BLaER1 treated with 17β-estradiol and CSF1 and Interleukin-3, amounts not matched to agents 10 nM and 100 nM (cell line): ENCODE measurements at regions not wholly inside any gene's neighbourhood (a gene's known extent, or its start where the extent isn't known, plus 50 kb on each side); places are given as distances from the start of the nearest gene placed in this dataset.
"Not testable (repeated sequence)": the region's sequence is repeated elsewhere in the genome, so short reads cannot be mapped to it uniquely, and the experiment has no call there.

Source experiments
- H3K27ac ChIP-seq, 11 experiments: shearing (Covaris generic); formaldehyde crosslinking; 2 replicates each; pipeline ENCODE4 v1.8.1; 2022
- H3K27me3 ChIP-seq, 11 experiments: shearing (Covaris generic); formaldehyde crosslinking; 2 replicates each; pipeline ENCODE4 v1.8.1; 2022
- H3K36me3 ChIP-seq, 11 experiments: shearing (Covaris generic); formaldehyde crosslinking; 2 replicates each; pipeline ENCODE4 v1.8.1; 2022
- H3K4me1 ChIP-seq, 10 experiments: shearing (Covaris generic); formaldehyde crosslinking; 2 replicates each; pipeline ENCODE4 v1.8.1; 2022
- H3K4me2 ChIP-seq, 11 experiments: shearing (Covaris generic); formaldehyde crosslinking; 2 replicates each; pipeline ENCODE4 v1.8.1; 2022
- H3K4me3 ChIP-seq, 10 experiments: shearing (Covaris generic); formaldehyde crosslinking; 2 replicates each; pipeline ENCODE4 v1.8.1; 2022
- H3K9ac ChIP-seq, 11 experiments: shearing (Covaris generic); formaldehyde crosslinking; 2 replicates each; pipeline ENCODE4 v1.8.1; 2022
- H3K9me3 ChIP-seq, 11 experiments: shearing (Covaris generic); formaldehyde crosslinking; replicated peaks in 1 of 11; 2 replicates each; pipeline ENCODE4 v1.8.1; 2022
- H4K20me1 ChIP-seq, 11 experiments: shearing (Covaris generic); formaldehyde crosslinking; 2 replicates each; pipeline ENCODE4 v1.8.1; 2022
- Cebpa-rat ChIP-seq, 11 experiments: shearing (Covaris generic); IDR thresholded peaks; 2 replicates each; pipeline ENCODE4 v1.8.1; 2022

DNA sequence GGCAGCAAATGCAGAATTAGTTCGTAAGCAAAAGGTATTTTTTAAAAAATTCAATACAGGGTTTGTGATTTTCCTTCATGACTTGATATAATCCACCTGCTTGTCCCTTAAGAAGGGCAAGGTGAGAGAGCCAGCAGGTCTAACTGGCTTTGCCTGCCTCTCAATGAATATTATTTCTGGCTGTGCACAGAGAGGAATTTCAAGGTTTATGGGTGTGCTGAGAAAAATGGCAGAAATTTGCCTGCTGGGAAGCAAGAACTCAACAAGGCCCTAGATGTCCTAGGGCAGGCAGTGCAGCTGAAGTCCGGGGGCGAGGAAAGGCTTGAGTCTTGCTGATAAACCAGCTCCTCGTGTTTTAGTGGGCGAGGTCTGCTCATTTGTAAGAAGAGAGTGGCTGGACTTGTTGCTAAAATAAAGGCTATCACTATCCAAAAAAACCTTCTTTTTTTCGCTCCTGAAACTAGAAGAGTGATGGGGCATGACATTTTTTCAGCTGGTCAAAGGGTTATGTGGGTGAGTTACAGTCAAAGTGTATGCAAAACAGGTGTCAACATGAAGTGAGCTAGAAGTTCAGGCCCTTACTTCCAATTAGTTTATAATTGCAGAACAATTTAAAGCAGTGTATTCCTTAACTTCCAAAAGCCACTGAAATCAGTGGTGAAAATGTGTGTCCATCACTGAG, 385.8 kb upstream of the KLF6 start:
- Histone ChIP-seq H3K27me3 (no peaks in the 10 kb centered on the region), H3K4me1 (peaks cover 0 to 21% (median 1%) of the 10 kb centered on the region in 10 experiments; a peak in 10 of 20 replicates)

DNA sequence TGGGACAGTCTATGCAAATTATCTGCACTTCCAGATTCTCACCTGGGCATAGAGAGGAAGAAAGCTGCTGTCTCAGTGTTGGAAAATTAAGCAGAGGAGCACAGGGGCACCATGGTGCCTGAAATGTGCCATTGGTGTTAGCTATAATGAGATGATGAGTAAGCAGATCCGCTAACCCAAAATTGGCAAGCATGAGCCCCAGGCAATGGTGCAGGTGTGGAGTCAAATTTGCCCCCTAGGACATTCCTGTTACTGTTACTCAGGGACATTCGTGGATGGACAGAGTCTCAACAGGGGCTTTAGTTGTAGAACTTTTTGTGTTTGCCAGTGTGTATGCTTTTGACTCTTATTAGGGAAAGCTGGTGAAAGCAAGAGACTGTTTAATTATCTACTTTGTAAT, 385.2 kb upstream of the KLF6 start:
- Histone ChIP-seq H3K27ac (no peak overlapping the region), H3K36me3 (no peaks in the 10 kb centered on the region), H4K20me1 (no peaks in the 10 kb centered on the region), H3K4me2 (no peak overlapping the region), H3K4me1 (peaks cover 0 to 15% (median 0%) of the 10 kb centered on the region in 10 experiments; a peak in 4 of 20 replicates), H3K27me3 (no peaks in the 10 kb centered on the region), H3K9me3 (peaks cover 14 to 29% (median 19%) of the 10 kb centered on the region in 11 experiments), H3K4me3 (no peak overlapping the region), H3K9ac (no peak overlapping the region)
- TF ChIP-seq Cebpa-rat (IDR thresholded peaks at IDR 0.05), result no peak

More for the DNA sequence above, 385.8 kb upstream of the KLF6 start:
- no peak overlapping the region for H3K9ac ChIP-seq
- no peak overlapping the region for H3K27ac ChIP-seq
- peaks cover 14 to 29% (median 19%) of the 10 kb centered on the region in 11 experiments for H3K9me3 ChIP-seq
- no peaks in the 10 kb centered on the region for H3K36me3 ChIP-seq
- no peak overlapping the region for H3K4me2 ChIP-seq
- no peak overlapping the region for H3K4me3 ChIP-seq
- no peak for TF ChIP-seq Cebpa-rat (IDR thresholded peaks at IDR 0.05)
- H4K20me1 ChIP-seq, result no peaks in the 10 kb centered on the region

DNA sequence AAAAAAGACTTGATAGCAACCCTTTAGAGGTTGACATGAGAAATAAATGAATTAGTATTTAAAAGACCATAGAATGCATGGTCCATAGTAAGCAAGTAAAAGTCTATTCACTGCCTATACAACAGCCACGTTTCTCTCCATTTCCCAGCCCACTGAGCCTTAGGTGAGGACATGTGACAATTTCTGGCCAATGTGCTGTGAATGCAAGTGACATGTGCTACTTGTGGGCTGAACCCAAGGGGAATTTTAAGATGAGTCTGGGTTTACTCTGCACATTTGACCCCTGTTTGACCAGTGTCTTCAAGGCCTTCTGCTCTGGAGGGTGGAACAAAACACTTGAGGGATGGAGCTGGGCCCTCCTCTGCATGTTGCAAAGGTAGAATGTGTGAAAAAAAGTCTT, 384.4 kb upstream of the KLF6 start:
- Histone ChIP-seq H3K4me2 (no peak overlapping the region), H3K4me1 (peaks cover 0 to 7% (median 0%) of the 10 kb centered on the region in 10 experiments; a peak in 3 of 20 replicates), H4K20me1 (no peaks in the 10 kb centered on the region), H3K27ac (no peak overlapping the region), H3K4me3 (no peak overlapping the region), H3K9ac (no peak overlapping the region), H3K36me3 (no peaks in the 10 kb centered on the region), H3K27me3 (no peaks in the 10 kb centered on the region), H3K9me3 (peaks cover 14 to 28% (median 19%) of the 10 kb centered on the region in 11 experiments)
- TF ChIP-seq Cebpa-rat (IDR thresholded peaks at IDR 0.05), result no peak

DNA sequence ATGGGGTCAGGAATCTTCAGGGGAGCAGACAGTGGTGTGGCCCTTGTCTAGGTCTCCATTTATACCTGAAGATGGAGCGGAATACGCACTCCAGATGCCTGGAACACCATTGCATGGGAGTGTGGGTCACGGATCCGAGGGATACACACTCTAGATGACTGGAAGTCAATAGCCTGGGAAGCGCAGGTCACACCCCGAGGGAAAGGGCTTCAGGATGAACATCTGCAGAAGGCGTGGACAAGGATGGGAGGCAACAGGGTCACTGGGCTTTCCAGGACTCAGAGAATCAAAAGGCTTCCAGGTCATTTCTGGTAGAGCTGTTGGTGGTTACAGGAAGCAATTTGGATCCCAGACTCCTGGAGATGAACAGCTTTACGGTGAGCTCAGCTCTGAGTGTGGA, 382.2 kb upstream of the KLF6 start:
- Histone ChIP-seq H3K9me3 (peaks cover 4 to 6% (median 5%) of the 10 kb centered on the region in 11 experiments; a peak in 19 of 22 replicates), H3K27me3 (no peaks in the 10 kb centered on the region), H3K4me1 (no peaks in the 10 kb centered on the region), H3K9ac (no peak overlapping the region), H3K27ac (no peak overlapping the region), H4K20me1 (no peaks in the 10 kb centered on the region), H3K4me3 (no peak overlapping the region), H3K36me3 (no peaks in the 10 kb centered on the region), H3K4me2 (no peak overlapping the region)
- TF ChIP-seq Cebpa-rat (IDR thresholded peaks at IDR 0.05), result no peak

DNA sequence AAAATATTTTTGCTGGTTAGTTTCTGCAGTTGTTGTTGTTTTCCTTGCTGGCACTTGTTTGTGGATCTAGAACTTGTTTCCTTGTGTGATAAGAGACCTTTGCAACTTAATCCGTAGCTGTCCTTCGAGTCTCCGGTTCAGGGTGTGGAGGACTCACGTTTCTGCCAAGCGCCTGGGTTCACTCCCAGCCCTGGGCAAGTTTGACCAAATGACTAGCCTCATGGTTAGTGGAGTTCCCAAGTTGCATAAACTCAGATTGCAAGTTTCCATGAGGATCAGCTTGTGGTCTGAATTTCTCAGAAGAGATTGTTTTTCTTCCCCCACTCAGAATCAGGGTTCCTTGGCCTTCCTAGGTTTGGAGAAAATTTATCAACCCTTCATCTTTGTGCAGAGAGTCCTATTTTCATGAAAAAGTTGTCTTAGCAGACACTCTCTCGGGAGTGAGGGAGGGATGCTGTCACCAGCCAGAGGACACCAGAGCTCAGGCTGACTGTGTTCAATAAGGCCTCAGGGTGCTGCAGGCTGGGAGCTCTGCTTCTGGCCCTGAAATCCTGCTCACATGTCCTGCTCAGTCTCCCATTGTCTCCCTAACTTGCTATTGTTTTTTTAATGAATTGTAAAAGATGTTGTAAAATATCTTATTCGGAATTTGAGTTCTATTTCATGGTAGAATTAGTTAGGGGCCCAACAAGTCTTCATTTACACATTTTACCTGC, 377.7 kb upstream of the KLF6 start:
- Histone ChIP-seq H3K9ac (no peak overlapping the region), H3K27ac (no peak overlapping the region), H3K4me1 (peaks cover 0 to 6% (median 0%) of the 10 kb centered on the region in 10 experiments; a peak in 1 of 20 replicates), H3K4me3 (no peak overlapping the region), H3K36me3 (no peaks in the 10 kb centered on the region), H3K27me3 (no peaks in the 10 kb centered on the region), H3K9me3 (0 out of 22 replicates have a peak, but pooled peaks cover 0 to 5% (median 0%) of the 10 kb centered on the region in 11 experiments), H4K20me1 (no peaks in the 10 kb centered on the region), H3K4me2 (0 out of 22 replicates have a peak overlapping the region, but pooled peaks of 1 of the 11 experiments have one; percentile 3)
- no peak for TF ChIP-seq Cebpa-rat (IDR thresholded peaks at IDR 0.05)

DNA sequence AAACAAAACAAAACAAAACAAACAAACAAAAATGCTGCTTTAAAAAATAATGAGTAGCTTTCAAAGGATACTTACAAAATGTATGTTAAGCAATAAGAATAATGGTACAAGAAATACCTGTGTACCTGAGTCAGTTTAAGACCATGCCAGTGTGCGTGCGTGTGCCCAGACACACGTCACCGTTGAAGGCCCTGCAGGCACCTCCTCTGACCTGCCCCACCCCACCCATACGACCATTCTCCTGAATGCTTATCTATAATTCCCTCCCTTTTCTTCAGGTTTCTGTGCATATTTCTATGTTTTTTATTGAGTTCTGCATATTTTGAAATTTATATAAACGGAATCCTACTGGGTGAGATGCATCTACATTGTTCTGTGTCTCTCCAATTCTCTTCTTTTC, 374.2 kb upstream of the KLF6 start:
- Histone ChIP-seq H4K20me1 (no peaks in the 10 kb centered on the region), H3K9ac (no peak overlapping the region), H3K9me3 (0 out of 22 replicates have a peak, but pooled peaks cover 0 to 5% (median 0%) of the 10 kb centered on the region in 11 experiments), H3K4me3 (no peak overlapping the region), H3K27ac (no peak overlapping the region), H3K4me1 (peaks cover 0 to 6% (median 0%) of the 10 kb centered on the region in 10 experiments; a peak in 2 of 20 replicates), H3K4me2 (no peak overlapping the region), H3K27me3 (no peaks in the 10 kb centered on the region), H3K36me3 (no peaks in the 10 kb centered on the region)
- no peak for TF ChIP-seq Cebpa-rat (IDR thresholded peaks at IDR 0.05)

DNA sequence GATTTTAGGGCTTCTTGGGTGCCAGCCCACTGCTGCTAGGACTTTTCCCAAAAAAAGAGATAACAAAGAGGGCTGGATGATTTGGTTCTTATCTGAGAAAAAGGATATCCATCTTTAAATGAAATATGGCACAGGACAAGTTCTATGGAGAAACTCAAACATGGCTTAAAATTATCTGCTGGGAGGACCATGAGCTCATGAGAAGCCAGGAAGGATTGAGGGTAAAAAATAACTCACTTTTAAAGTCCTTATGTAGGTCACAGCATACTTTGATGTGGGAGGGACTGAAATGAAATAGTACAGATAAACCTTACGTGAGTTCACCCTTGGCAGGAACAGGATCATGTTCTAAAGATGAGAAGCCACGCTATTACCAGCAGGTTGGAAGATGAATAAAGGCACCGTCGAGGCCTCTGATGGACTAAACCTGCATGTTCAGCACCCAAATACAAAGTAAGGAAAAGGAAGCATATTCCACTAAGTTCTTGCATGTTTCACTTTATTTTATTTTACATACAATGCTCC, 369.2 kb upstream of the KLF6 start:
- Histone ChIP-seq H3K9ac (no peak overlapping the region), H4K20me1 (no peaks in the 10 kb centered on the region), H3K36me3 (0 out of 22 replicates have a peak, but pooled peaks cover 0 to under 1% (median 0%) of the 10 kb centered on the region in 11 experiments), H3K4me1 (peaks cover 0 to 5% (median under 1%) of the 10 kb centered on the region in 10 experiments; a peak in 3 of 20 replicates), H3K4me3 (no peak overlapping the region), H3K27ac (no peak overlapping the region), H3K27me3 (no peaks in the 10 kb centered on the region), H3K4me2 (no peak overlapping the region), H3K9me3 (peaks cover 13 to 25% (median 19%) of the 10 kb centered on the region in 11 experiments)
- no peak for TF ChIP-seq Cebpa-rat (IDR thresholded peaks at IDR 0.05)

DNA sequence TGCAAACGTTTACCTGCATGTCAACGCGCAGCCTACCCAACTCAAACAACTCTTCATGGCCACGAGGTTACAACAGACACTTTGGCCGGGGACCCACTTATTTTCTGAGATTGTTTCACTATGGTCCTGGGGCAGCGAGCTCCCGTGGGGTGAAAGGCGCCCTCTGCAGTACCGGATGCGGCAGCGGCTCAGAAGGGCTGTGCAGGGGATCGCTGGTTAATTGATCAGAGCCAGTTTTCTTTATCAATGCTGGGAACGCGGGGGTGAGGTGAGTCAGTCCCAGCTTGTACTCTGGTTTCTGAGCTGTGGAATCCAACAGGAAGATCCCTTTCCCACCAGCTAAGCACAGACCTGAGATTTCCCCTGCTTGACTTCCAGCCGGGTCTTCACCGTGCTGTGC, 366.5 kb upstream of the KLF6 start:
- Histone ChIP-seq H3K36me3 (0 out of 22 replicates have a peak, but pooled peaks cover 0 to 6% (median 0%) of the 10 kb centered on the region in 11 experiments), H3K4me1 (peaks cover 0 to 7% (median 5%) of the 10 kb centered on the region in 10 experiments; a peak in 4 of 20 replicates), H3K9ac (no peak overlapping the region), H3K9me3 (peaks cover 34 to 49% (median 39%) of the 10 kb centered on the region in 11 experiments), H3K27me3 (no peaks in the 10 kb centered on the region), H3K4me2 (no peak overlapping the region), H4K20me1 (no peaks in the 10 kb centered on the region), H3K27ac (no peak overlapping the region), H3K4me3 (no peak overlapping the region)
- no peak for TF ChIP-seq Cebpa-rat (IDR thresholded peaks at IDR 0.05)

DNA sequence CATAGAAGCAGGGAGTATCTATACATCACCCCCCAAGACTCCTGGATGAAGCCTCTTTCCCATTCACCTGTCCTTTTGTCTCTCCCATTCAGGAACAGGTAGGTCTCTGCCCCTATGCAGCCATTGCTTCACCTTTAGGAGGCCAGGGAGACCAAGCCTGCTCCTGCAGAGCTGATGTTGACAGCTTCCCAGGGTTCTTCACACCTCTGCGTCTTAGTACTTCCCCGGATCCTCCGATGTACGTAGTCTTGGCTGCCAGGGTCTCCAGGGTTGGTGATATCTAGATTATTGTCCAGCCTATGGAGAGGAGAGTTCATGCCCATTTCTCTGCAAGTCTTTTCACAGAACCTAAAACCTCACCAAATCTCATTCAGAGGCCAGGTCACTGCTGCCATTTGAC, 365.7 kb upstream of the KLF6 start:
- no peaks in the 10 kb centered on the region for H4K20me1 ChIP-seq
- TF ChIP-seq Cebpa-rat (IDR thresholded peaks at IDR 0.05), result no peak
- H3K36me3 ChIP-seq, result 0 out of 22 replicates have a peak, but pooled peaks cover 0 to 6% (median 0%) of the 10 kb centered on the region in 11 experiments
- peaks cover 0 to 7% (median 5%) of the 10 kb centered on the region in 10 experiments; a peak in 4 of 20 replicates for H3K4me1 ChIP-seq
- no peaks in the 10 kb centered on the region for H3K27me3 ChIP-seq
- H3K27ac ChIP-seq, result no peak overlapping the region
- no peak overlapping the region for H3K4me2 ChIP-seq
- H3K9me3 ChIP-seq, result peaks cover 37 to 52% (median 40%) of the 10 kb centered on the region in 11 experiments
- no peak overlapping the region for H3K9ac ChIP-seq
- no peak overlapping the region for H3K4me3 ChIP-seq

DNA sequence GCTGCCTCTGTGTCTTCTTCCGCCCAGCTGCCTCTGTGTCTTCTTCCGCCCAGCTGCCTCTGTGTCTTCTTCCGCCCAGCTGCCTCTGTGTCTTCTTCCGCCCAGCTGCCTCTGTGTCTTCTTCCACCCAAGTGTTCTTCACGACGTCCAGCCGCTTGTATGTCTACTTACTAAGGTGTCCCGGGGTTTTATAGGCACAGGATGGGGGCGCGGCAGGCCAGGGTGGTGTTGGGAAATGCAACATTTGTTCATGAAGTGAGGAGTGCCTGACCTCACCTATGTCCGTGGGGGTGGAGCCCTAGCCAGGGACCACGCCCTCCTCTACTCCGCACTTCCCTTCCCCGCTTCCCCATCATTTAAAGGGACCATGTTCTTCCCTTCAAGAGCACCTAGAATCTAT, 364.5 kb upstream of the KLF6 start:
- Histone ChIP-seq H3K4me1 (peaks cover 0 to 14% (median 5%) of the 10 kb centered on the region in 10 experiments; a peak in 5 of 20 replicates), H3K4me2 (peak overlapping the region in 1 of 11 experiments; percentile 28; a peak in 1 of 22 replicates), H3K4me3 (peak overlapping the region in 5 of 10 experiments; percentile 7 to 22 (median 18); a peak in 5 of 20 replicates), H3K27ac (peak overlapping the region; percentile 47 to 90 (median 73); a peak in 21 of 22 replicates), H3K9ac (peak overlapping the region in 6 of 11 experiments; percentile 34 to 63 (median 56); a peak in 8 of 22 replicates), H3K9me3 (peaks cover 37 to 52% (median 43%) of the 10 kb centered on the region in 11 experiments)
- H3K36me3 ChIP-seq, H4K20me1 ChIP-seq, H3K27me3 ChIP-seq: not testable (repeated sequence)
